ENCODE measurements at regions not wholly inside any gene's neighbourhood (a gene's known extent, or its start where the extent isn't known, plus 50 kb on each side); places are given as distances from the start of the nearest gene placed in this dataset.

DNA sequence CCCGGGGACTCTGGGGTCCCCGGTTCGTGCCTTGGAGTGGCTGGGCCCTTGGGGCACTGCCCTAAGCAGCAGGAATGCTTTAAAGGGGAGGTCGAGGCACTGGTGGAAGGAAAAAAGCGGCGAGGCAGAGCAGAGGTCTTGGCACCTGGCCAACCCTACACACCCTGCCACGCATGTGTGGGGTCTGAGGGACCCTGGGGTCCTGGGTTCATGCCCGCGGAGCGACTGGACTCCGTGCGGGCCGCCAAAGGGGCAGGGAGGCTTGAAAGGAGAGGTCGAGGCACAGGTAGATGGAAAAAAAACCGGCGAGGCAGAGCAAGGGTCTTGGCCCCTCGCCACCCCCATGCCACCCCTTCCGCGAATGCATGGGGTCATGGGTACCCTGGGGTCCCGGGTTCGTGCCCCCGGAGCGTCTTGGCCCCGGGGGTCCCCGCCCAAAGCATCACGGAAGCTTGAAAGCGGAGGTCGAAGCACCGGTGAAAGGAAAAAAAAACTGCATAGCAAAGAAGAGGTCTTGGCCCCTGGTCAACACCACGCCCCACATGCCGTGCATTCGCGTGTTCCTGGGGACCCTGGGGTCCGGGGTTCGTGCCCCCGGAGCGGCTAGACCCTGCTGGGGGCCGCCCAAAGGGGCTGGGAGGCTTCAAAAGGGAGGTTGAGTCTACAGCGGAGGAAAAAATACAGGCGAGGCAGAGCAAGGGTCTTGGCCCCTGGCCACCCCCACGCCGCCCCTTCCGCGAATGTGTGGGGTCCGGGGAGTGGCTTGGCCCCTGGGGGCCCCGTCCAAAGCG is 312.9 kb downstream of the ALG10 start:
- TF ChIP-seq, protein P1, sequence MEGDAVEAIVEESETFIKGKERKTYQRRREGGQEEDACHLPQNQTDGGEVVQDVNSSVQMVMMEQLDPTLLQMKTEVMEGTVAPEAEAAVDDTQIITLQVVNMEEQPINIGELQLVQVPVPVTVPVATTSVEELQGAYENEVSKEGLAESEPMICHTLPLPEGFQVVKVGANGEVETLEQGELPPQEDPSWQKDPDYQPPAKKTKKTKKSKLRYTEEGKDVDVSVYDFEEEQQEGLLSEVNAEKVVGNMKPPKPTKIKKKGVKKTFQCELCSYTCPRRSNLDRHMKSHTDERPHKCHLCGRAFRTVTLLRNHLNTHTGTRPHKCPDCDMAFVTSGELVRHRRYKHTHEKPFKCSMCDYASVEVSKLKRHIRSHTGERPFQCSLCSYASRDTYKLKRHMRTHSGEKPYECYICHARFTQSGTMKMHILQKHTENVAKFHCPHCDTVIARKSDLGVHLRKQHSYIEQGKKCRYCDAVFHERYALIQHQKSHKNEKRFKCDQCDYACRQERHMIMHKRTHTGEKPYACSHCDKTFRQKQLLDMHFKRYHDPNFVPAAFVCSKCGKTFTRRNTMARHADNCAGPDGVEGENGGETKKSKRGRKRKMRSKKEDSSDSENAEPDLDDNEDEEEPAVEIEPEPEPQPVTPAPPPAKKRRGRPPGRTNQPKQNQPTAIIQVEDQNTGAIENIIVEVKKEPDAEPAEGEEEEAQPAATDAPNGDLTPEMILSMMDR (IDR thresholded peaks at IDR 0.05; ENCODE audit: low read depth, low read length, missing control alignments) = no peak
- no peak overlapping the region for H3K4me3 ChIP-seq (ENCODE audit: low read depth, low read length)
- DNase-seq (ENCODE audit: low read depth) = no peak

GRCh38 chr12:34335819-34336262 is 313.5 kb downstream of the ALG10 start:
- H3K4me3 ChIP-seq (ENCODE audit: low read depth, low read length) = no peak overlapping the region
- no peak for DNase-seq (ENCODE audit: low read depth)
- TF ChIP-seq, protein P1 (IDR thresholded peaks at IDR 0.05; ENCODE audit: low read depth, low read length, missing control alignments) = no peak

DNA sequence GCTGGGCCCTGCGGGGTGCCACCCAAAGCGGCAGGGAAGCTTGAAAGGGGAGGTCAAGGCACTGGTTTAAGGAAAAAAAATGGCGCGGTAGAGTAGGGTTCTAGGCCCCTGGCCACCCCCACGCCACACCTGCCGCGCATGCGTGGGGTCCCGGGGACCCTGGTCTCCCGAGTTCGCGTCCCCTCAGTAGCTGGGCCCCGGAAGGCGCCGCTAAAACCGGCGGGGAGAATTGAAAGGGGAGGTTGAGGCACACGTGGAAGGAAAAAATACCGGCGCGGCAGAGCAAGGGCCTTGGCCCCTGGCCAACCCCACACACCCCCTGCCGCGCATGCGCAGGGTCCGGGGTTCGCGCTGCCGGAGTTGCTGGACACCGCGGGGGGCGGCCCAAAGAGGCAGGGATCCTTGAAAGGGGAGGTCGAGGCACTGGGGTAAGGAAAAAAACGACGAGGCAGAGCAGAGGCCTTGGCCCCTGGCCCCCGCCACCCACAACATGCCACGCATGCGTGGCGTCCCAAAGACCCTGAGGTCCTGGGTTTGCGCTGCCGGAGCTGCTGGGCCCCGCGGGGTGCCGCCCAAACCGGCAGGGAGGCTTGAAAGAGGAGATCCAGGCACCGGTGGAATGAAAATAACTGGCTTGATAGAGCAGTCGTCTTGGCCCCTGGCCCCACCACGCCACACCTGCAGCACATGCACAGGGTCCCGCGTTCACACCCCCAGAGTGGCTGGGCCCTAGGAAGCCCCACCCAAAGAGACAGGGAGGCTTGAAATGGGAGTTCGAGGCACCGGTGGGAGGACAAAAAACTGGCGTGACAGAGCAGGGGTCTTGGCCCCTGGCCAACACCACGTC is 314.5 kb downstream of the ALG10 start:
- TF ChIP-seq, protein P1 (IDR thresholded peaks at IDR 0.05; ENCODE audit: low read depth, low read length, missing control alignments) = no peak
- DNase-seq (ENCODE audit: low read depth) = no peak
- no peak overlapping the region for H3K4me3 ChIP-seq (ENCODE audit: low read depth, low read length)

DNA sequence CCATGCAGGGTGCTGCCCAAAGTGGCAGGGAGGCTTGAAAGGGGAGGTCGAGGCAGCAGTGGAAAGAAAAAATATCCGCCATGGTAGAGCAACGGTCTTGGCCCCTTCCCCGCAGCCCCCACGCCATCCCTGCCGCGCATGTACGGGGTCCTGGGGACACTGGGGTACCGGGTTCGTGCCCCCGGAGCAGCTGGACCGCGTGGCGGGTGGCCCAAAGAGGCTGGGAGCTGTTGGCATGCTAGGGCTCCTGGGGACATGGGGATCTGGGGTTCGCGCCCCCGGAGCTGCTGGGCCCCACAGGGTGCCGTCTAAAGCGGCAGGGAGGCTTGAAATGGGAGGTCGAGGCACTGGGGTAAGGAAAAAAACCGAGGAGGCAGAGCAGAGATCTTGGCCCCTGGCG is 316.5 kb downstream of the ALG10 start:
- DNase-seq (ENCODE audit: low read depth) = no peak
- TF ChIP-seq, protein P1 (IDR thresholded peaks at IDR 0.05; ENCODE audit: low read depth, low read length, missing control alignments) = no peak
- H3K4me3 ChIP-seq (ENCODE audit: low read depth, low read length) = no peak overlapping the region

- no peak overlapping the region for H3K4me3 ChIP-seq (ENCODE audit: low read depth, low read length)
- no peak for DNase-seq (ENCODE audit: low read depth)
- TF ChIP-seq, protein P1 (IDR thresholded peaks at IDR 0.05; ENCODE audit: low read depth, low read length, missing control alignments) = no peak
Measured at GRCh38 chr12:34339922-34340321, 317.6 kb downstream of the ALG10 start.

DNA sequence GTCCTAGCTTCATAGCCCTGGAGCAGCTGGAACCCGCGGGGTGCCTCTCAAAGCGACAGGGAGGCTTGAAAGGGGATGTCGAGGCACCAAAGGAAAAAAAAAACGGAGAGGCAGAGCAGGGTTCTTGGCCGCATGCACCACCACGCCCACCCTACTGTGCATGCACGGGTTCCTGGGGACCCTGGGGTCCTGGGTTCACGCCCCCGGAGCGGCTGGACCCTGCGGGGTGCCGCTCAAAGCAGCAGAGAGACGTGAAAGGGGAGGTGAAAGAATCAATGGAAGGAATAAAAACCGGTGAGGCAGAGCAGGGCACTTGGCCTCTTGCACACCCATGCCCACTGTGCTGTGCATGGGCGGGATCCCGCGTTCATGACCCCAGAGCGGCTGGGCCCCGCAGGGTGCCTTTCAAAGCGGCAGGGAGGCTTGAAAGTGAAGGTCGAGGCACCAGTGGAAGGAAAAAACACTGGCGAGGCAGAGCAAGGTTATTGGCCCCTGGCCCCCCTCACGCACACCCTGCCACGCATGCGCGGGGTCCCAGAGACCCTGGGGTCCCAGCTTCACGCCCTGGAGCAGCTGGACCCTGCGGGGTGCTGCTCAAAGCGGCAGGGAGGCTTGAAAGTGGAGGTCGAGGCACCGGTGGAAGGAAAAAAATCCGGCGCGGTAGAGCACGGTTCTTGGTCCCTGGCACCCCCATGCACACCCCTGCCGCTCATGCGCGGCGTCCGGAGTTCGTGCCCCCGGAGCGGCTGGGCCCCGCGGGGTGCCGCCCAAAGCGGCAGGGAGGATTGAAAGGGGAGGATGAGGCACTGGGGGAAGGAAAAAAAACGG is 318.5 kb downstream of the ALG10 start:
- TF ChIP-seq, protein P1 (IDR thresholded peaks at IDR 0.05; ENCODE audit: low read depth, low read length, missing control alignments) = no peak
- H3K4me3 ChIP-seq (ENCODE audit: low read depth, low read length) = no peak overlapping the region
- DNase-seq (ENCODE audit: low read depth) = no peak
